Panc1 (cell line): ENCODE measurements at regions not wholly inside any gene's neighbourhood (a gene's known extent, or its start where the extent isn't known, plus 50 kb on each side); places are given as distances from the start of the nearest gene placed in this dataset.
"Not testable (repeated sequence)": the region's sequence is repeated elsewhere in the genome, so short reads cannot be mapped to it uniquely, and the experiment has no call there.

Experiments used
- CTCF ChIP-seq: fragments of 450-650 bp; IDR thresholded peaks from 2 replicates; pipeline ENCODE4 v1.5.1; 2017; ENCODE audit warnings: mild to moderate bottlenecking
- POLR2AphosphoS5 ChIP-seq: IDR thresholded peaks from 2 replicates; pipeline ENCODE4 v1.6.1; 2012; ENCODE audit warnings: mild to moderate bottlenecking, low read depth, low read length, moderate library complexity
- REST ChIP-seq, 2 experiments: IDR thresholded peaks; 2 replicates each; pipeline ENCODE4 v1.6.1; 2011 to 2012; ENCODE audit warnings: low read depth in 2 of 2, control low read depth in 1 of 2, low read length in 1 of 2, mild to moderate bottlenecking in 1 of 2, moderate library complexity in 1 of 2; ENCODE audit not compliant: insufficient read depth in 1 of 2
- SIN3A ChIP-seq: IDR thresholded peaks from 2 replicates; pipeline ENCODE4 v1.6.1; 2012; ENCODE audit warnings: low read depth, mild to moderate bottlenecking, low read length, moderate library complexity, borderline replicate concordance; ENCODE audit not compliant: insufficient read depth
- TCF7L2 ChIP-seq: IDR thresholded peaks from 2 replicates; pipeline ENCODE4 v1.6.1; 2011; ENCODE audit warnings: mild to moderate bottlenecking, low read depth, low read length, inconsistent platforms

- not testable (repeated sequence) for TF ChIP-seq CTCF; SIN3A; POLR2AphosphoS5; TCF7L2; REST (IDR thresholded peaks at IDR 0.05; ENCODE audit: insufficient read depth in 1 of 2, low read depth in 2 of 2, low read length in 1 of 2)
These were observed 1510.2 kb upstream of the TPTE start for GRCh38 chr21:9010936-9011890.
